ENCODE measurements at regions not wholly inside any gene's neighbourhood (a gene's known extent, or its start where the extent isn't known, plus 50 kb on each side); places are given as distances from the start of the nearest gene placed in this dataset.

GRCh38 chr17:27079660-27080059, 214.3 kb upstream of the WSB1 start:
- H3K4me3 ChIP-seq (replicated peaks; ENCODE audit: insufficient read depth, low read length) = no peak overlapping the region
- DNase-seq (ENCODE audit: low read depth in 1 of 2, low spot score in 1 of 2) = no peak
- no peaks in the 10 kb centered on the region for H3K27me3 ChIP-seq (ENCODE audit: insufficient read depth, poor library complexity, severe bottlenecking)
- no peak overlapping the region for H3K27ac ChIP-seq (replicated peaks)
- TF ChIP-seq REST (IDR thresholded peaks at IDR 0.05; ENCODE audit: insufficient replicate concordance, low read depth) = no peak
- no peak for TF ChIP-seq CTCF (IDR thresholded peaks at IDR 0.05; ENCODE audit: insufficient read depth, low read length)
- TF ChIP-seq POLR2AphosphoS5 (IDR thresholded peaks at IDR 0.05; ENCODE audit: low read depth) = no peak
- TF ChIP-seq GABPA (IDR thresholded peaks at IDR 0.05; ENCODE audit: low read depth) = no peak
- TF ChIP-seq SPI1 (IDR thresholded peaks at IDR 0.05; ENCODE audit: borderline replicate concordance, low read depth) = no peak

- no peak overlapping the region for H3K4me3 ChIP-seq (replicated peaks; ENCODE audit: insufficient read depth, low read length)
- H3K27ac ChIP-seq (replicated peaks) = no peak overlapping the region
- no peak for TF ChIP-seq SPI1 (IDR thresholded peaks at IDR 0.05; ENCODE audit: borderline replicate concordance, low read depth)
- no peak for TF ChIP-seq REST (IDR thresholded peaks at IDR 0.05; ENCODE audit: insufficient replicate concordance, low read depth)
- TF ChIP-seq CTCF (IDR thresholded peaks at IDR 0.05; ENCODE audit: insufficient read depth, low read length) = no peak
- TF ChIP-seq POLR2AphosphoS5 (IDR thresholded peaks at IDR 0.05; ENCODE audit: low read depth) = no peak
- no peak for TF ChIP-seq GABPA (IDR thresholded peaks at IDR 0.05; ENCODE audit: low read depth)
- DNase-seq (ENCODE audit: low read depth in 1 of 2, low spot score in 1 of 2) = no peak
- H3K27me3 ChIP-seq (ENCODE audit: insufficient read depth, poor library complexity, severe bottlenecking) = no peaks in the 10 kb centered on the region
Measured at GRCh38 chr17:27081002-27081638, 212.8 kb upstream of the WSB1 start.

DNA sequence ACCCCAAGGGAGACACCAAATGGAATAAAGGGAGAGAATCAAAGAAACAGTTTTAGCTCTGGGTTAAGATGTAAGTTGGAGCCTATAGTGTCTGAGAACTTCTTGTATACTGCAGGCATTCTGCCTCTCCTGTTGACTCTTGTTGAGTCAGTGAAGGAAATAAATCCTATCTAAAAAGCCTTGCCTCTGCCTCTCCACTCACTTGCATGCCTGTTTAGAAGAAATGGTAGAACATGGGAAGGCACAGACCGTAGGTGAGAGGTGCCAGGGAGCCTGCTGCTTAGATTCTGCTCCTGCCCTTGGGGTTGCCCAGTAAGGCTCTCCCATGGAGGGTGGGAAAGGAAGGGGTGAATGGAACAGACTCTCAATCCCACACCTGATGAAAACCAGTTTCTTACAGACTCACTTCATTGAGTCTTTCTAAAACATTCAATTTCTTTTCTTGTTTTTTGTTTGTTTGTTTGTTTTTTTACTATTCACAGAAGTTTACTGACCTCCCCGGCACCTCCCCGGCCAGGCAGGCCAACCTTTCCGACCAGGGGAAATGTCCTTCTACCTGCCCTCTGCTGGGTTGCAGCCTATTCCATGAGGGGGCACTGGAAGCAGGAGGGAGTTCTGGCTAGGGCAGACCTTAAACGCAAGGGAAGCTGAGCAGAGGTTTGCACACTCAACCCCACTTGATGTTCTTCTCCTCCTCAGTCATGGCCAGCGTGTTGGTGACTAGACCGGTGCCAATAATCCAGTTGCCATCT, 211.7 kb upstream of the WSB1 start:
- Histone ChIP-seq H3K27ac (replicated peaks) (no peak overlapping the region), H3K27me3 (ENCODE audit: insufficient read depth, poor library complexity, severe bottlenecking) (no peaks in the 10 kb centered on the region), H3K4me3 (replicated peaks; ENCODE audit: insufficient read depth, low read length) (no peak overlapping the region)
- no peak for TF ChIP-seq REST (IDR thresholded peaks at IDR 0.05; ENCODE audit: insufficient replicate concordance, low read depth)
- DNase-seq (ENCODE audit: low read depth in 1 of 2, low spot score in 1 of 2) = no peak
